SK-N-MC (cell line): ENCODE measurements at regions not wholly inside any gene's neighbourhood (a gene's known extent, or its start where the extent isn't known, plus 50 kb on each side); places are given as distances from the start of the nearest gene placed in this dataset.

Source experiments
- EZH2 ChIP-seq: fragments of 200-600 bp; sonication (generic); IDR thresholded peaks from one replicate; pipeline ENCODE4 v1.6.1; 2017; ENCODE audit warnings: antibody characterized with exemption
- POLR2AphosphoS5 ChIP-seq: IDR thresholded peaks from 2 replicates; pipeline ENCODE4 v1.6.1; 2012; ENCODE audit warnings: mild to moderate bottlenecking, low read depth, low read length, borderline replicate concordance

GRCh38 chr1:184162281-184162680, 110.8 kb downstream of the TSEN15 start:
- no peak for TF ChIP-seq EZH2
- TF ChIP-seq POLR2AphosphoS5, result no peak
